Loucy (cell line): ENCODE measurements at regions not wholly inside any gene's neighbourhood (a gene's known extent, or its start where the extent isn't known, plus 50 kb on each side); places are given as distances from the start of the nearest gene placed in this dataset.

ENCODE experiments used
- H2AFZ ChIP-seq: fragments of 200-600 bp; sonication (generic); 2 replicates; pipeline ENCODE4 v1.6.0; 2016; ENCODE audit warnings: antibody characterized with exemption, mild to moderate bottlenecking, low read length, moderate library complexity
- H3F3A ChIP-seq: fragments of 200-600 bp; 2 replicates; pipeline ENCODE4 v1.6.0; 2016; ENCODE audit warnings: antibody characterized with exemption, low read depth, mild to moderate bottlenecking
- H3K27me3 ChIP-seq: fragments of 200-600 bp; sonication (generic); 2 replicates; pipeline ENCODE4 v1.6.1; 2014; ENCODE audit warnings: low read length, mild to moderate bottlenecking; ENCODE audit not compliant: insufficient read depth, poor library complexity, severe bottlenecking
- H3K36me3 ChIP-seq: fragments of 200-600 bp; sonication (generic); 2 replicates; pipeline ENCODE4 v1.6.1; 2016; ENCODE audit warnings: low read length; ENCODE audit not compliant: insufficient read depth
- H3K4me1 ChIP-seq: fragments of 200-600 bp; sonication (generic); 2 replicates; pipeline ENCODE4 v1.5.1; 2014; ENCODE audit warnings: low read length, mild to moderate bottlenecking; ENCODE audit not compliant: insufficient read depth, poor library complexity, severe bottlenecking
- H3K4me2 ChIP-seq: fragments of 200-600 bp; sonication (generic); 2 replicates; pipeline ENCODE4 v1.6.0; 2014; ENCODE audit warnings: antibody characterized with exemption, low read length, low read depth, mild to moderate bottlenecking; ENCODE audit not compliant: poor library complexity, severe bottlenecking
- H3K4me3 ChIP-seq: fragments of 200-600 bp; sonication (generic); 2 replicates; pipeline ENCODE4 v1.5.1; 2014; ENCODE audit warnings: low read length, mild to moderate bottlenecking, mixed read lengths; ENCODE audit not compliant: poor library complexity, severe bottlenecking
- H3K79me2 ChIP-seq: fragments of 200-600 bp; sonication (generic); 2 replicates; pipeline ENCODE4 v1.6.1; 2014; ENCODE audit warnings: low read length; ENCODE audit not compliant: insufficient read depth
- H3K9ac ChIP-seq: fragments of 200-600 bp; sonication (generic); 2 replicates; pipeline ENCODE4 v1.6.0; 2014; ENCODE audit warnings: mild to moderate bottlenecking, low read depth, low read length, moderate library complexity; ENCODE audit not compliant: poor library complexity, severe bottlenecking
- H3K9me2 ChIP-seq: fragments of 200-600 bp; sonication (generic); replicated peaks from 2 replicates; pipeline ENCODE4 v1.6.1; 2016; ENCODE audit warnings: low read depth, low read length, mixed read lengths
- H3K9me3 ChIP-seq: fragments of 200-600 bp; sonication (generic); 2 replicates; pipeline ENCODE4 v1.6.1; 2014; ENCODE audit warnings: mild to moderate bottlenecking, antibody characterized with exemption, low read length, low read depth; ENCODE audit not compliant: insufficient read depth
- H4K20me1 ChIP-seq: fragments of 200-600 bp; sonication (generic); 2 replicates; pipeline ENCODE4 v1.6.0; 2014; ENCODE audit warnings: antibody characterized with exemption, low read length, mild to moderate bottlenecking; ENCODE audit not compliant: insufficient read depth, poor library complexity, severe bottlenecking
- CTCF ChIP-seq: fragments of 200-600 bp; sonication (generic); conservative IDR thresholded peaks from 2 replicates; pipeline ENCODE4 v1.5.1; 2014; ENCODE audit warnings: mild to moderate bottlenecking, antibody characterized with exemption, low read length
- EZH2phosphoT487 ChIP-seq: fragments of 200-600 bp; IDR thresholded peaks from 2 replicates; pipeline ENCODE4 v1.6.1; 2018; ENCODE audit warnings: antibody characterized with exemption, mild to moderate bottlenecking, moderate library complexity, borderline replicate concordance

GRCh38 chr18:45551142-45551815 lies 64.0 kb upstream of the SLC14A2 start:
- Histone ChIP-seq H3K27me3 (no peaks in the 10 kb centered on the region), H3K4me1 (no peaks in the 10 kb centered on the region), H3K79me2 (no peaks in the 10 kb centered on the region), H3K9me2 (no peaks in the 10 kb centered on the region), H2AFZ (no peak overlapping the region), H3F3A (no peaks in the 10 kb centered on the region), H3K9ac (no peak overlapping the region), H3K9me3 (no peaks in the 10 kb centered on the region), H4K20me1 (no peaks in the 10 kb centered on the region), H3K36me3 (no peaks in the 10 kb centered on the region), H3K4me3 (no peak overlapping the region), H3K4me2 (no peak overlapping the region)
- TF ChIP-seq CTCF = no peak
- no peak for TF ChIP-seq EZH2phosphoT487

GRCh38 chr18:45553723-45554388 lies 61.4 kb upstream of the SLC14A2 start:
- Histone ChIP-seq H4K20me1 (no peaks in the 10 kb centered on the region), H3K36me3 (no peaks in the 10 kb centered on the region), H3K79me2 (no peaks in the 10 kb centered on the region), H3K27me3 (no peaks in the 10 kb centered on the region), H2AFZ (no peak overlapping the region), H3F3A (no peaks in the 10 kb centered on the region), H3K9me2 (no peaks in the 10 kb centered on the region), H3K4me2 (no peak overlapping the region), H3K4me3 (no peak overlapping the region), H3K9ac (no peak overlapping the region), H3K9me3 (no peaks in the 10 kb centered on the region), H3K4me1 (no peaks in the 10 kb centered on the region)
- TF ChIP-seq EZH2phosphoT487 (no peak), CTCF (no peak)

- no peak overlapping the region for H3K9ac ChIP-seq
- no peaks in the 10 kb centered on the region for H3F3A ChIP-seq
- H3K36me3 ChIP-seq = no peaks in the 10 kb centered on the region
- no peaks in the 10 kb centered on the region for H3K9me3 ChIP-seq
- H3K79me2 ChIP-seq = no peaks in the 10 kb centered on the region
- no peaks in the 10 kb centered on the region for H3K9me2 ChIP-seq
- no peaks in the 10 kb centered on the region for H4K20me1 ChIP-seq
- H3K4me2 ChIP-seq = no peak overlapping the region
- no peak overlapping the region for H3K4me3 ChIP-seq
- no peak for TF ChIP-seq EZH2phosphoT487
- no peak for TF ChIP-seq CTCF
- H3K4me1 ChIP-seq = no peaks in the 10 kb centered on the region
- H2AFZ ChIP-seq = no peak overlapping the region
- H3K27me3 ChIP-seq = no peaks in the 10 kb centered on the region
Measured at GRCh38 chr18:45554389-45554737, 60.9 kb upstream of the SLC14A2 start.
